GM21529 (cell line): ENCODE measurements at regions not wholly inside any gene's neighbourhood (a gene's known extent, or its start where the extent isn't known, plus 50 kb on each side); places are given as distances from the start of the nearest gene placed in this dataset.
"Not testable (repeated sequence)": the region's sequence is repeated elsewhere in the genome, so short reads cannot be mapped to it uniquely, and the experiment has no call there.

Source experiments
- ATAC-seq: cut with Tn5 transposase; IDR thresholded peaks from one replicate; pipeline ENCODE4 v1.9.1; 2021; ENCODE audit not compliant: unreplicated experiment

- no peak for ATAC-seq
Observed at GRCh38 chr4:162498168-162498567, 334.4 kb upstream of the FSTL5 start.

GRCh38 chr4:162497564-162498167 is 333.9 kb upstream of the FSTL5 start:
- peak; percentile 72 for ATAC-seq

- no peak for ATAC-seq
Observed at GRCh38 chr4:162494935-162495334, 331.1 kb upstream of the FSTL5 start.

- ATAC-seq = no peak
Observed at GRCh38 chr4:162485486-162485885, 321.7 kb upstream of the FSTL5 start.

GRCh38 chr4:162475246-162475645 is 311.4 kb upstream of the FSTL5 start:
- ATAC-seq = no peak

GRCh38 chr4:162469977-162470376 is 306.2 kb upstream of the FSTL5 start:
- ATAC-seq = no peak

GRCh38 chr4:162465356-162465755 is 301.6 kb upstream of the FSTL5 start:
- ATAC-seq = not testable (repeated sequence)

- ATAC-seq = no peak
Observed at GRCh38 chr4:162461952-162462351, 298.2 kb upstream of the FSTL5 start.

GRCh38 chr4:162458051-162458450 is 294.3 kb upstream of the FSTL5 start:
- ATAC-seq = no peak

GRCh38 chr4:162457071-162457865 is 293.5 kb upstream of the FSTL5 start:
- ATAC-seq = no peak

- ATAC-seq = no peak
Observed at GRCh38 chr4:162456106-162456505, 292.3 kb upstream of the FSTL5 start.

- no peak for ATAC-seq
Observed at GRCh38 chr4:162450531-162451035, 286.8 kb upstream of the FSTL5 start.

- no peak for ATAC-seq
Observed at GRCh38 chr4:162443510-162443909, 279.7 kb upstream of the FSTL5 start.

- no peak for ATAC-seq
Observed at GRCh38 chr4:162442128-162442527, 278.3 kb upstream of the FSTL5 start.

- no peak for ATAC-seq
Observed at GRCh38 chr4:162422312-162422711, 258.5 kb upstream of the FSTL5 start.

GRCh38 chr4:162410854-162411253 is 247.1 kb upstream of the FSTL5 start:
- no peak for ATAC-seq

GRCh38 chr4:162409048-162409447 is 245.2 kb upstream of the FSTL5 start:
- ATAC-seq = no peak

- ATAC-seq = no peak
Observed at GRCh38 chr4:162408309-162408708, 244.5 kb upstream of the FSTL5 start.

- no peak for ATAC-seq
Observed at GRCh38 chr4:162406637-162407365, 243.0 kb upstream of the FSTL5 start.

- no peak for ATAC-seq
Observed at GRCh38 chr4:162403932-162404331, 240.1 kb upstream of the FSTL5 start.

GRCh38 chr4:162403419-162403818 is 239.6 kb upstream of the FSTL5 start:
- no peak for ATAC-seq

- no peak for ATAC-seq
Observed at GRCh38 chr4:162401021-162401420, 237.2 kb upstream of the FSTL5 start.
